Liver (tissue), 8 donors: ENCODE measurements at regions not wholly inside any gene's neighbourhood (a gene's known extent, or its start where the extent isn't known, plus 50 kb on each side); places are given as distances from the start of the nearest gene placed in this dataset.

ENCODE experiments used
- DNase-seq: peaks from one replicate; pipeline ENCODE4 v3.0.0-alpha.2; 2017; ENCODE audit warnings: low spot score
- H3K27ac ChIP-seq, 2 donors: one replicate each; pipeline ENCODE4 v1.7.0; 2013; ENCODE audit warnings: inconsistent platforms in 2 of 2, low read length in 2 of 2, control low read depth in 1 of 2, low read depth in 1 of 2, mild to moderate bottlenecking in 1 of 2
- H3K27me3 ChIP-seq, 4 donors: one replicate each; pipeline versions ENCODE4 v1.6.1 to v1.7.0; 2013; ENCODE audit warnings: low read length in 3 of 4, inconsistent platforms in 1 of 4, mild to moderate bottlenecking in 1 of 4, moderate library complexity in 1 of 4; ENCODE audit not compliant: control insufficient read depth in 4 of 4, insufficient read depth in 4 of 4
- H3K36me3 ChIP-seq, 4 donors: one replicate each; pipeline versions ENCODE4 v1.6.1 to v1.7.0; 2013; ENCODE audit warnings: low read length in 3 of 4, mild to moderate bottlenecking in 3 of 4, low read depth in 1 of 4, moderate library complexity in 1 of 4; ENCODE audit not compliant: control insufficient read depth in 4 of 4, insufficient read depth in 3 of 4
- H3K4me1 ChIP-seq, 4 donors: one replicate each; pipeline versions ENCODE4 v1.6.1 to v1.7.0; 2013; ENCODE audit warnings: low read length in 3 of 4, mild to moderate bottlenecking in 3 of 4, moderate library complexity in 1 of 4; ENCODE audit not compliant: control insufficient read depth in 4 of 4, insufficient read depth in 4 of 4
- H3K4me3 ChIP-seq, 3 donors: one replicate each; pipeline versions ENCODE4 v1.6.1 to v1.7.0; 2013; ENCODE audit warnings: low read length in 3 of 3, control low read depth in 1 of 3, low read depth in 1 of 3, mild to moderate bottlenecking in 1 of 3
- H3K9ac ChIP-seq, 2 donors: one replicate each; pipeline ENCODE4 v1.7.0; 2013; ENCODE audit warnings: low read length in 2 of 2, mild to moderate bottlenecking in 2 of 2, moderate library complexity in 2 of 2, control low read depth in 1 of 2, low read depth in 1 of 2
- H3K9me3 ChIP-seq, 4 donors: one replicate each; pipeline versions ENCODE4 v1.6.1 to v1.7.0; 2013; ENCODE audit warnings: low read length in 3 of 4; ENCODE audit not compliant: control insufficient read depth in 4 of 4
- EGR1 ChIP-seq, 2 donors: IDR thresholded peaks; 2 replicates each; pipeline ENCODE4 v1.6.1; 2016 to 2018; ENCODE audit warnings: antibody characterized with exemption in 2 of 2, low read depth in 2 of 2
- FOXA1 ChIP-seq: IDR thresholded peaks from 2 replicates; pipeline ENCODE4 v1.6.1; 2016; ENCODE audit warnings: antibody characterized with exemption
- FOXA2 ChIP-seq: IDR thresholded peaks from 2 replicates; pipeline ENCODE4 v1.6.1; 2016; ENCODE audit warnings: antibody characterized with exemption
- GABPA ChIP-seq, 2 donors: IDR thresholded peaks in 1 of 2; conservative IDR thresholded peaks in 1 of 2; 2 replicates each; pipeline ENCODE4 v1.6.1; 2016; ENCODE audit warnings: antibody characterized with exemption in 2 of 2, mild to moderate bottlenecking in 1 of 2, moderate library complexity in 1 of 2
- HNF4A ChIP-seq, 2 donors: conservative IDR thresholded peaks; 2 replicates each; pipeline ENCODE4 v1.6.1; 2016; ENCODE audit warnings: antibody characterized with exemption in 2 of 2, mild to moderate bottlenecking in 2 of 2
- HNF4G ChIP-seq: IDR thresholded peaks from 2 replicates; pipeline ENCODE4 v1.6.1; 2016; ENCODE audit warnings: antibody characterized with exemption
- JUND ChIP-seq, 2 donors: IDR thresholded peaks; 2 replicates each; pipeline ENCODE4 v1.6.1; 2016; ENCODE audit warnings: antibody characterized with exemption in 2 of 2
- NR2F2 ChIP-seq: IDR thresholded peaks from 2 replicates; pipeline ENCODE4 v1.6.1; 2016; ENCODE audit warnings: antibody characterized with exemption
- RAD21 ChIP-seq, 2 donors: IDR thresholded peaks; 2 replicates each; pipeline ENCODE4 v1.6.1; 2016; ENCODE audit warnings: antibody characterized with exemption in 2 of 2, mild to moderate bottlenecking in 2 of 2
- RXRA ChIP-seq, 2 donors: IDR thresholded peaks; 2 replicates each; pipeline ENCODE4 v1.6.1; 2017 to 2018; ENCODE audit warnings: antibody characterized with exemption in 2 of 2, mild to moderate bottlenecking in 1 of 2
- TAF1 ChIP-seq: conservative IDR thresholded peaks from 2 replicates; pipeline ENCODE4 v1.6.1; 2016; ENCODE audit warnings: antibody characterized with exemption, mild to moderate bottlenecking
- YY1 ChIP-seq: IDR thresholded peaks from 2 replicates; pipeline ENCODE4 v1.6.1; 2016; ENCODE audit warnings: antibody characterized with exemption, mild to moderate bottlenecking
- WGBS: extraction: QIAGEN DNeasy Blood & Tissue Kit; methylation state at CpG from one replicate; pipeline ENCODE4 v1.1.7; 2013; 5-methylcytosine and 5-hydroxymethylcytosine counted together
- TF ChIP-seq, protein P1 (sequence below): IDR thresholded peaks from 2 replicates; pipeline ENCODE4 v1.6.1; 2016; ENCODE audit warnings: antibody characterized with exemption
- TF ChIP-seq, protein P2 (sequence below): fragments of 150-350 bp; IDR thresholded peaks from 2 replicates; pipeline ENCODE4 v1.5.1; 2017; ENCODE audit warnings: improper control_type of control experiment, low read depth, low read length; ENCODE audit not compliant: missing input control
- TF ChIP-seq, protein P3 (sequence below): IDR thresholded peaks from 2 replicates; pipeline ENCODE4 v1.6.1; 2016; ENCODE audit warnings: antibody characterized with exemption
- TF ChIP-seq, protein P4 (sequence below): IDR thresholded peaks from 2 replicates; pipeline ENCODE4 v1.6.1; 2016; ENCODE audit warnings: antibody characterized with exemption, mild to moderate bottlenecking
- TF ChIP-seq, protein P5 (sequence below): IDR thresholded peaks from 2 replicates; pipeline ENCODE4 v1.6.1; 2016; ENCODE audit warnings: antibody characterized with exemption
- donor health status: healthy.
- donor health status: healthy.
- donor health status: healthy.
- donor health status: healthy.
- donor health status: healthy.

DNA sequence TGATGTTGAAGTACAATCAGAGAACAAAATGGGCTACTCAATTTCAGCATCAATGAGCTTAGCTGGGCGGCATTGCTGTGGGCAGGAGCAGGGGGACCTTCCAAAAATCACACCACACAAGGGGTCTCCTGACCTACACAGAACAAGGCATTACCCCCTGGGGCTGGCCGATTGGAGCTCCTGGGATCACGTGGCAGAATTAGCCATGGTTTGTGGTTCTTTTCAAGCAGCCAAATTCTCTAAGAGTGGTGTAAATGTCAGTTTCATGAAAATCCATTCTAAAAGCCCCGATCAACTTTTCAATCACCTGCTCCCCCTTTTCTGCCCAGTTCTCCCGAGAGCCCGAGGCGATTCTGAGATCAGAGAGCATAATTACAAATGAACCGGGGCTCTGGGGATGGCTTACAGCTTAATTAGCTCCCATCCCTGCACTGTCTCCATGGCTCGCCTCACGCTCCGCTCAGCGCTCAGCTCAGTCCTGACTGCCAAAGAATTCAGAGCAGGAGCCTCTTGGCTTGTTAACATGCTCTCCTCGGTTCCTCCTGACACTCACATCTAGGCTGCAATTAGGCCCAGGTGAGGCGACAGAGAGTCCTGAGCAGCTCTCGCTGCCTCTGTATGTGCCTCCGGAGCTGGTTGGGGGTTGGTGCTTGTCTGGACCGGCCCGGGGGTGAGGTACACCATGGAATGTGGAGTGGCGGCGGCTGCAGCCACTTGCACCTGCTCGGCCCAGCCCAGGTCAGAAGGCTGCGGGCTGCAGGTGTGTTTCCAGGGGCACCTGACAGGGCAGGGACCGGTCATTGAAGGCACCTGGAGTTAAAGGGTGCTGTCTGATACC is 111.8 kb downstream of the WDR11 start:
- no peak overlapping the region for H3K4me3 ChIP-seq
- H3K9ac ChIP-seq, result no peak overlapping the region
- H3K27me3 ChIP-seq, result peaks cover 0 to 3% (median under 1%) of the 10 kb centered on the region in 4 donors
- H3K4me1 ChIP-seq, result no peaks in the 10 kb centered on the region
- 53% methylated on average over 23 of the region's 23 CpGs for WGBS
- no peak overlapping the region for H3K27ac ChIP-seq
- no peak for DNase-seq
- TF ChIP-seq, protein P1, sequence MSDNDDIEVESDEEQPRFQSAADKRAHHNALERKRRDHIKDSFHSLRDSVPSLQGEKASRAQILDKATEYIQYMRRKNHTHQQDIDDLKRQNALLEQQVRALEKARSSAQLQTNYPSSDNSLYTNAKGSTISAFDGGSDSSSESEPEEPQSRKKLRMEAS, result no peak
- TF ChIP-seq YY1 (no peak), TAF1 (no peak), NR2F2 (no peak), HNF4G (no peak), EGR1 (IDR thresholded peaks at IDR 0.05; ENCODE audit: low read depth in 2 of 2) (no peak), FOXA1 (no peak), GABPA (IDR thresholded peaks at IDR 0.05 in 1 of 2, conservative IDR thresholded peaks at IDR 0.05 in 1 of 2) (no peak), FOXA2 (no peak)
- TF ChIP-seq, protein P2, sequence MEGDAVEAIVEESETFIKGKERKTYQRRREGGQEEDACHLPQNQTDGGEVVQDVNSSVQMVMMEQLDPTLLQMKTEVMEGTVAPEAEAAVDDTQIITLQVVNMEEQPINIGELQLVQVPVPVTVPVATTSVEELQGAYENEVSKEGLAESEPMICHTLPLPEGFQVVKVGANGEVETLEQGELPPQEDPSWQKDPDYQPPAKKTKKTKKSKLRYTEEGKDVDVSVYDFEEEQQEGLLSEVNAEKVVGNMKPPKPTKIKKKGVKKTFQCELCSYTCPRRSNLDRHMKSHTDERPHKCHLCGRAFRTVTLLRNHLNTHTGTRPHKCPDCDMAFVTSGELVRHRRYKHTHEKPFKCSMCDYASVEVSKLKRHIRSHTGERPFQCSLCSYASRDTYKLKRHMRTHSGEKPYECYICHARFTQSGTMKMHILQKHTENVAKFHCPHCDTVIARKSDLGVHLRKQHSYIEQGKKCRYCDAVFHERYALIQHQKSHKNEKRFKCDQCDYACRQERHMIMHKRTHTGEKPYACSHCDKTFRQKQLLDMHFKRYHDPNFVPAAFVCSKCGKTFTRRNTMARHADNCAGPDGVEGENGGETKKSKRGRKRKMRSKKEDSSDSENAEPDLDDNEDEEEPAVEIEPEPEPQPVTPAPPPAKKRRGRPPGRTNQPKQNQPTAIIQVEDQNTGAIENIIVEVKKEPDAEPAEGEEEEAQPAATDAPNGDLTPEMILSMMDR, result no peak
- TF ChIP-seq, protein P3, sequence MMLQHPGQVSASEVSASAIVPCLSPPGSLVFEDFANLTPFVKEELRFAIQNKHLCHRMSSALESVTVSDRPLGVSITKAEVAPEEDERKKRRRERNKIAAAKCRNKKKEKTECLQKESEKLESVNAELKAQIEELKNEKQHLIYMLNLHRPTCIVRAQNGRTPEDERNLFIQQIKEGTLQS, result no peak
- TF ChIP-seq, protein P4, sequence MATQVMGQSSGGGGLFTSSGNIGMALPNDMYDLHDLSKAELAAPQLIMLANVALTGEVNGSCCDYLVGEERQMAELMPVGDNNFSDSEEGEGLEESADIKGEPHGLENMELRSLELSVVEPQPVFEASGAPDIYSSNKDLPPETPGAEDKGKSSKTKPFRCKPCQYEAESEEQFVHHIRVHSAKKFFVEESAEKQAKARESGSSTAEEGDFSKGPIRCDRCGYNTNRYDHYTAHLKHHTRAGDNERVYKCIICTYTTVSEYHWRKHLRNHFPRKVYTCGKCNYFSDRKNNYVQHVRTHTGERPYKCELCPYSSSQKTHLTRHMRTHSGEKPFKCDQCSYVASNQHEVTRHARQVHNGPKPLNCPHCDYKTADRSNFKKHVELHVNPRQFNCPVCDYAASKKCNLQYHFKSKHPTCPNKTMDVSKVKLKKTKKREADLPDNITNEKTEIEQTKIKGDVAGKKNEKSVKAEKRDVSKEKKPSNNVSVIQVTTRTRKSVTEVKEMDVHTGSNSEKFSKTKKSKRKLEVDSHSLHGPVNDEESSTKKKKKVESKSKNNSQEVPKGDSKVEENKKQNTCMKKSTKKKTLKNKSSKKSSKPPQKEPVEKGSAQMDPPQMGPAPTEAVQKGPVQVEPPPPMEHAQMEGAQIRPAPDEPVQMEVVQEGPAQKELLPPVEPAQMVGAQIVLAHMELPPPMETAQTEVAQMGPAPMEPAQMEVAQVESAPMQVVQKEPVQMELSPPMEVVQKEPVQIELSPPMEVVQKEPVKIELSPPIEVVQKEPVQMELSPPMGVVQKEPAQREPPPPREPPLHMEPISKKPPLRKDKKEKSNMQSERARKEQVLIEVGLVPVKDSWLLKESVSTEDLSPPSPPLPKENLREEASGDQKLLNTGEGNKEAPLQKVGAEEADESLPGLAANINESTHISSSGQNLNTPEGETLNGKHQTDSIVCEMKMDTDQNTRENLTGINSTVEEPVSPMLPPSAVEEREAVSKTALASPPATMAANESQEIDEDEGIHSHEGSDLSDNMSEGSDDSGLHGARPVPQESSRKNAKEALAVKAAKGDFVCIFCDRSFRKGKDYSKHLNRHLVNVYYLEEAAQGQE, result no peak
- peaks cover 0 to 1% (median 0%) of the 10 kb centered on the region in 4 donors for H3K36me3 ChIP-seq
- H3K9me3 ChIP-seq, result no peaks in the 10 kb centered on the region

DNA sequence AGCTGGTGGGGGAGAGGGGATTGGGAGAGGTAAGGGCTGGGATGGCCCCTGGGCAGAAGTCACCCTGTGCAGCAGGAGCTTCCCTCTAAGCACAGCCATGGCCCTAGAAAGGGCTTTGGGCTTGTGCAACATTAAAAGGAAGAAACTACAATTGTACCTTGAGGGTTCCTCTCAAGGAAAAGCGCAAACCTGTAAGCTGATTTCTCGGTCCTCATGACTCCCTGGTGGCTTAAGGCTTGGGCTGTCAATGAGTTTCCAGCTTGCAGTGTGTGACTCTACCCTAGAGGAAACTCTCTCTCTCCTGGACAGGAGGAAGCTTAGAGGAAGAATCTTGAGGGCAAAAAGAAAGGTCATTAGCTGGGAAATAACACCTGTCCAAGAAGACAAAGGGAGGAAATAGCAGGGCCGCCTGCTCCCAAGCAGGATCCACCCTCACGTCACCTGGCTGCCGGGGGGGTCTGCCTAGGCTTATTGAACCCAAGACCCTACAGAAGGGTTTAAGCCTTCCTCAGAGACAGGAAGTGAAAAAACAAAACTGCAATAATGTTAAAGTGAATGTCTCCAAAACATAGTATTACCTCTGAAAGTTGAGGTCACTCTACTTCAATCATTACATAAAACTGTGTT is 112.5 kb downstream of the WDR11 start:
- no peaks in the 10 kb centered on the region for H3K9me3 ChIP-seq
- peaks cover 0 to 1% (median 0%) of the 10 kb centered on the region in 4 donors for H3K36me3 ChIP-seq
- no peaks in the 10 kb centered on the region for H3K4me1 ChIP-seq
- peaks cover 0 to 3% (median under 1%) of the 10 kb centered on the region in 4 donors for H3K27me3 ChIP-seq
- 75% methylated on average over 5 of the region's 5 CpGs for WGBS
- no peak for DNase-seq
- H3K9ac ChIP-seq, result no peak overlapping the region
- H3K27ac ChIP-seq, result no peak overlapping the region
- no peak overlapping the region for H3K4me3 ChIP-seq
- TF ChIP-seq RXRA (IDR thresholded peaks at IDR 0.05) (no peak), YY1 (no peak), FOXA1 (no peak), NR2F2 (no peak), HNF4G (no peak), HNF4A (conservative IDR thresholded peaks at IDR 0.05) (no peak), EGR1 (IDR thresholded peaks at IDR 0.05; ENCODE audit: low read depth in 2 of 2) (no peak), TAF1 (no peak), FOXA2 (no peak), JUND (IDR thresholded peaks at IDR 0.05) (no peak), RAD21 (IDR thresholded peaks at IDR 0.05) (no peak), GABPA (IDR thresholded peaks at IDR 0.05 in 1 of 2, conservative IDR thresholded peaks at IDR 0.05 in 1 of 2) (no peak)
- TF ChIP-seq, protein P3, result no peak
- TF ChIP-seq, protein P4, result no peak
- TF ChIP-seq, protein P5, sequence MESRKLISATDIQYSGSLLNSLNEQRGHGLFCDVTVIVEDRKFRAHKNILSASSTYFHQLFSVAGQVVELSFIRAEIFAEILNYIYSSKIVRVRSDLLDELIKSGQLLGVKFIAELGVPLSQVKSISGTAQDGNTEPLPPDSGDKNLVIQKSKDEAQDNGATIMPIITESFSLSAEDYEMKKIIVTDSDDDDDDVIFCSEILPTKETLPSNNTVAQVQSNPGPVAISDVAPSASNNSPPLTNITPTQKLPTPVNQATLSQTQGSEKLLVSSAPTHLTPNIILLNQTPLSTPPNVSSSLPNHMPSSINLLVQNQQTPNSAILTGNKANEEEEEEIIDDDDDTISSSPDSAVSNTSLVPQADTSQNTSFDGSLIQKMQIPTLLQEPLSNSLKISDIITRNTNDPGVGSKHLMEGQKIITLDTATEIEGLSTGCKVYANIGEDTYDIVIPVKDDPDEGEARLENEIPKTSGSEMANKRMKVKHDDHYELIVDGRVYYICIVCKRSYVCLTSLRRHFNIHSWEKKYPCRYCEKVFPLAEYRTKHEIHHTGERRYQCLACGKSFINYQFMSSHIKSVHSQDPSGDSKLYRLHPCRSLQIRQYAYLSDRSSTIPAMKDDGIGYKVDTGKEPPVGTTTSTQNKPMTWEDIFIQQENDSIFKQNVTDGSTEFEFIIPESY, result no peak
